ENCODE measurements at regions not wholly inside any gene's neighbourhood (a gene's known extent, or its start where the extent isn't known, plus 50 kb on each side); places are given as distances from the start of the nearest gene placed in this dataset.

DNA sequence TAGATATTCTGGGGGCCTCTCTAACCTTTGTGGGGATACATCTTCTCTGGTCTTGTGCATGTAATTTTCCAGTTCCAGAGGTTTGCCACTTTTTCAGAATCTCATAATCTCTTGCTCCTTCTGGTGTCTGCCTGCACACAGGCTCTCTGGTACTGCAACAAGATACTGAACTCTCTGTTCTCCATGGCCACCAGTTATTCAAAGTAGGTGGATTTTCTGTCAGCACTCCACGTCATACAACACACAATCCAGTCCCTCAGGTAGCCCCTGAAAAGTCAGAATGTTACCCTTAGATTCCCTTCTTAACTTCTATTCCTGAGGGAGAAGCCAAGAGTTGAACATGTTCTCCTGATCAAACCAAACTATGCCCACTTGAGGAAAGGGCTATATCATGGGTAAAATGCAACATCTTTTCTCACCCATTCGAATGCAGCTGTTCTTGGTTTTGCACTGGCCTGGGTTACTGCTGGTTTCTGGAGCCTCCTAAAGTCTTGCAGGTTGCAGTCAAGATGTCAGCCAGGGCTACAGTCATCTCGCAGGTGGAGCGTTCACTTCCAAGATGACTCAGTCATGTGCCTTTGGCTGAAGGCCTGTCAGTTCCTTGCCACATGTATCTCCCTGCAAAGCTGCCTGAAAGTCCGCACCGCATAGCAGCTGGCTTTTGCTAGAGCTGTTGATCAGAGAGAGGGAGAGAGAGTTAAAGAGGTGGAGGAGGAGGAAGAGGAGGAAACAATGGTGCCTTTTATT lies 57.7 kb upstream of the TUBA3C start:
- H3K4me1 ChIP-seq = no peaks in the 10 kb centered on the region
- intact Hi-C loops (cut with micrococcal nuclease) = no loop called here
- no peak overlapping the region for H3K27ac ChIP-seq (replicated peaks)
- no peak for DNase-seq
- TF ChIP-seq, protein P1, sequence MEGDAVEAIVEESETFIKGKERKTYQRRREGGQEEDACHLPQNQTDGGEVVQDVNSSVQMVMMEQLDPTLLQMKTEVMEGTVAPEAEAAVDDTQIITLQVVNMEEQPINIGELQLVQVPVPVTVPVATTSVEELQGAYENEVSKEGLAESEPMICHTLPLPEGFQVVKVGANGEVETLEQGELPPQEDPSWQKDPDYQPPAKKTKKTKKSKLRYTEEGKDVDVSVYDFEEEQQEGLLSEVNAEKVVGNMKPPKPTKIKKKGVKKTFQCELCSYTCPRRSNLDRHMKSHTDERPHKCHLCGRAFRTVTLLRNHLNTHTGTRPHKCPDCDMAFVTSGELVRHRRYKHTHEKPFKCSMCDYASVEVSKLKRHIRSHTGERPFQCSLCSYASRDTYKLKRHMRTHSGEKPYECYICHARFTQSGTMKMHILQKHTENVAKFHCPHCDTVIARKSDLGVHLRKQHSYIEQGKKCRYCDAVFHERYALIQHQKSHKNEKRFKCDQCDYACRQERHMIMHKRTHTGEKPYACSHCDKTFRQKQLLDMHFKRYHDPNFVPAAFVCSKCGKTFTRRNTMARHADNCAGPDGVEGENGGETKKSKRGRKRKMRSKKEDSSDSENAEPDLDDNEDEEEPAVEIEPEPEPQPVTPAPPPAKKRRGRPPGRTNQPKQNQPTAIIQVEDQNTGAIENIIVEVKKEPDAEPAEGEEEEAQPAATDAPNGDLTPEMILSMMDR (IDR thresholded peaks at IDR 0.05; ENCODE audit: borderline replicate concordance) = no peak
- H3K36me3 ChIP-seq = no peaks in the 10 kb centered on the region
- H3K4me3 ChIP-seq = no peak overlapping the region
- no peaks in the 10 kb centered on the region for H3K9me3 ChIP-seq (replicated peaks)
- H3K27me3 ChIP-seq (ENCODE audit: low read depth) = peaks cover 6% of the 10 kb centered on the region

All from left ventricle myocardium inferior (tissue), 1 donor.